ENCODE measurements at regions not wholly inside any gene's neighbourhood (a gene's known extent, or its start where the extent isn't known, plus 50 kb on each side); places are given as distances from the start of the nearest gene placed in this dataset.

- Histone ChIP-seq H4K20me1 (ENCODE audit: control insufficient read depth, insufficient read depth, insufficient read length) (no peaks in the 10 kb centered on the region), H3K27me3 (ENCODE audit: insufficient read depth, low read length) (no peaks in the 10 kb centered on the region), H3K23ac (ENCODE audit: insufficient read length, low read depth, low read length) (no peak overlapping the region), H3T11ph (ENCODE audit: low read length) (no peak overlapping the region), H3K27ac (ENCODE audit: insufficient read length, low read depth, low read length) (no peak overlapping the region), H4K5ac (ENCODE audit: insufficient read length, low read depth, low read length) (no peak overlapping the region), H3K4me1 (ENCODE audit: insufficient read depth, low read length) (no peaks in the 10 kb centered on the region; the same call in 1 of the 2 replicates), H2AFZ (ENCODE audit: low read length) (no peak overlapping the region), H2AK5ac (ENCODE audit: insufficient read length, low read length) (no peak overlapping the region), H3K79me2 (ENCODE audit: insufficient read depth, low read length) (no peaks in the 10 kb centered on the region), H3K79me1 (ENCODE audit: insufficient read depth, low read depth, low read length, poor library complexity, severe bottlenecking) (no peaks in the 10 kb centered on the region), H2BK5ac (ENCODE audit: insufficient read length, low read length) (no peak overlapping the region), H3K23me2 (ENCODE audit: insufficient read length, low read depth, low read length, poor library complexity, severe bottlenecking) (no peaks in the 10 kb centered on the region), H2BK120ac (ENCODE audit: low read depth, low read length, poor library complexity, severe bottlenecking) (no peak overlapping the region), H3K18ac (ENCODE audit: insufficient read length, low read depth, low read length) (no peak overlapping the region), H3K9me3 (ENCODE audit: control insufficient read depth, low read depth, low read length) (no peaks in the 10 kb centered on the region), H2BK15ac (ENCODE audit: low read depth, low read length) (no peak overlapping the region), H2BK20ac (ENCODE audit: low read depth, low read length, poor library complexity, severe bottlenecking) (no peak overlapping the region), H3K56ac (ENCODE audit: insufficient read length, low read depth, low read length) (no peak overlapping the region), H4K8ac (replicated peaks; ENCODE audit: insufficient read length, low read depth, low read length) (no peak overlapping the region), H2BK12ac (ENCODE audit: insufficient read length, low read depth, low read length) (no peak overlapping the region), H4K91ac (ENCODE audit: insufficient read length, low read depth, low read length) (no peak overlapping the region), H3K4ac (ENCODE audit: low read depth, low read length) (no peak overlapping the region), H3K9ac (ENCODE audit: extremely low read depth, insufficient read length, low read length) (no peak overlapping the region), H3K4me2 (ENCODE audit: insufficient read depth, insufficient read length, low read length) (no peak overlapping the region), H3K14ac (ENCODE audit: insufficient read depth, low read length) (no peak overlapping the region)
- Mint-ChIP-seq H3K4me3 (no peak overlapping the region), H3K4me1 (peaks cover 6 to 21% of the 10 kb centered on the region in 2 experiments; a peak in 3 of 4 replicates), H3K27me3 (ENCODE audit: low read depth) (peaks cover 23% of the 10 kb centered on the region), H3K27ac (no peak overlapping the region), H3K36me3 (ENCODE audit: insufficient read depth in 1 of 3, low read depth in 3 of 3) (peaks cover 0 to 2% (median 0%) of the 10 kb centered on the region in 3 experiments; a peak in 1 of 7 replicates), H3K9me3 (peaks cover 0 to 4% of the 10 kb centered on the region in 2 experiments; a peak in 2 of 5 replicates)
- DNase-seq = no peak
- TF ChIP-seq, protein P1, sequence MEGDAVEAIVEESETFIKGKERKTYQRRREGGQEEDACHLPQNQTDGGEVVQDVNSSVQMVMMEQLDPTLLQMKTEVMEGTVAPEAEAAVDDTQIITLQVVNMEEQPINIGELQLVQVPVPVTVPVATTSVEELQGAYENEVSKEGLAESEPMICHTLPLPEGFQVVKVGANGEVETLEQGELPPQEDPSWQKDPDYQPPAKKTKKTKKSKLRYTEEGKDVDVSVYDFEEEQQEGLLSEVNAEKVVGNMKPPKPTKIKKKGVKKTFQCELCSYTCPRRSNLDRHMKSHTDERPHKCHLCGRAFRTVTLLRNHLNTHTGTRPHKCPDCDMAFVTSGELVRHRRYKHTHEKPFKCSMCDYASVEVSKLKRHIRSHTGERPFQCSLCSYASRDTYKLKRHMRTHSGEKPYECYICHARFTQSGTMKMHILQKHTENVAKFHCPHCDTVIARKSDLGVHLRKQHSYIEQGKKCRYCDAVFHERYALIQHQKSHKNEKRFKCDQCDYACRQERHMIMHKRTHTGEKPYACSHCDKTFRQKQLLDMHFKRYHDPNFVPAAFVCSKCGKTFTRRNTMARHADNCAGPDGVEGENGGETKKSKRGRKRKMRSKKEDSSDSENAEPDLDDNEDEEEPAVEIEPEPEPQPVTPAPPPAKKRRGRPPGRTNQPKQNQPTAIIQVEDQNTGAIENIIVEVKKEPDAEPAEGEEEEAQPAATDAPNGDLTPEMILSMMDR (conservative IDR thresholded peaks at IDR 0.05) = no peak
- WGBS (ENCODE audit: extremely low coverage, insufficient read length, low lambda C conversion rate) = no CpG with 5 or more reads among the region's 22 CpGs
Measured at GRCh38 chr17:79249929-79250521, 175.4 kb downstream of the ENGASE start.

Data from H9 (cell line).